BE2C (cell line): ENCODE measurements at regions not wholly inside any gene's neighbourhood (a gene's known extent, or its start where the extent isn't known, plus 50 kb on each side); places are given as distances from the start of the nearest gene placed in this dataset.

Experiments
- DNase-seq: peaks from one replicate; pipeline ENCODE4 v3.0.0-alpha.2; 2020
- H3K27me3 ChIP-seq: fragments of 250-450 bp; sonication (Bioruptor Pico); 2 replicates; pipeline ENCODE4 v1.5.1; 2020; ENCODE audit warnings: mild to moderate bottlenecking
- H3K36me3 ChIP-seq: fragments of 250-450 bp; sonication (Bioruptor Pico); 2 replicates; pipeline ENCODE4 v1.5.1; 2020; ENCODE audit warnings: mild to moderate bottlenecking
- H3K4me1 ChIP-seq: fragments of 250-450 bp; sonication (Bioruptor Pico); 2 replicates; pipeline ENCODE4 v1.5.1; 2020
- H3K4me3 ChIP-seq: 2 replicates; pipeline ENCODE4 v1.5.1; 2011; ENCODE audit warnings: low read depth, low read length
- H3K9me3 ChIP-seq: fragments of 250-450 bp; sonication (Bioruptor Pico); 2 replicates; pipeline ENCODE4 v1.5.1; 2020
- CTCF ChIP-seq: IDR thresholded peaks from 2 replicates; pipeline ENCODE4 v1.5.1; 2012; ENCODE audit warnings: mild to moderate bottlenecking, low read depth, low read length

- Histone ChIP-seq H3K4me1 (no peaks in the 10 kb centered on the region), H3K4me3 (no peak overlapping the region), H3K27me3 (no peaks in the 10 kb centered on the region), H3K36me3 (no peaks in the 10 kb centered on the region), H3K9me3 (no peaks in the 10 kb centered on the region)
- DNase-seq, result no peak
- no peak for TF ChIP-seq CTCF
Measured at GRCh38 chr3:44048949-44049348, 192.7 kb upstream of the TOPAZ1 start.

GRCh38 chr3:44050101-44050500 lies 191.6 kb upstream of the TOPAZ1 start:
- Histone ChIP-seq H3K4me3 (no peak overlapping the region), H3K9me3 (no peaks in the 10 kb centered on the region), H3K27me3 (no peaks in the 10 kb centered on the region), H3K36me3 (no peaks in the 10 kb centered on the region), H3K4me1 (no peaks in the 10 kb centered on the region)
- no peak for DNase-seq
- TF ChIP-seq CTCF, result no peak

- Histone ChIP-seq H3K36me3 (no peaks in the 10 kb centered on the region), H3K27me3 (no peaks in the 10 kb centered on the region), H3K9me3 (no peaks in the 10 kb centered on the region), H3K4me1 (no peaks in the 10 kb centered on the region), H3K4me3 (no peak overlapping the region)
- no peak for TF ChIP-seq CTCF
- DNase-seq, result no peak
Measured at GRCh38 chr3:44050867-44051266, 190.8 kb upstream of the TOPAZ1 start.

GRCh38 chr3:44055951-44056350 lies 185.7 kb upstream of the TOPAZ1 start:
- no peaks in the 10 kb centered on the region for H3K4me1 ChIP-seq
- H3K36me3 ChIP-seq, result no peaks in the 10 kb centered on the region
- H3K4me3 ChIP-seq, result no peak overlapping the region
- no peaks in the 10 kb centered on the region for H3K27me3 ChIP-seq
- TF ChIP-seq CTCF, result no peak
- DNase-seq, result no peak
- H3K9me3 ChIP-seq, result no peaks in the 10 kb centered on the region

GRCh38 chr3:44056446-44057240 lies 185.0 kb upstream of the TOPAZ1 start:
- no peaks in the 10 kb centered on the region for H3K9me3 ChIP-seq
- TF ChIP-seq CTCF, result no peak
- H3K4me3 ChIP-seq, result no peak overlapping the region
- no peaks in the 10 kb centered on the region for H3K4me1 ChIP-seq
- H3K36me3 ChIP-seq, result no peaks in the 10 kb centered on the region
- no peaks in the 10 kb centered on the region for H3K27me3 ChIP-seq
- DNase-seq, result no peak

GRCh38 chr3:44058022-44058867 lies 183.4 kb upstream of the TOPAZ1 start:
- Histone ChIP-seq H3K4me1 (no peaks in the 10 kb centered on the region), H3K9me3 (no peaks in the 10 kb centered on the region), H3K4me3 (no peak overlapping the region), H3K36me3 (no peaks in the 10 kb centered on the region), H3K27me3 (no peaks in the 10 kb centered on the region)
- no peak for TF ChIP-seq CTCF
- no peak for DNase-seq
